ENCODE measurements at regions not wholly inside any gene's neighbourhood (a gene's known extent, or its start where the extent isn't known, plus 50 kb on each side); places are given as distances from the start of the nearest gene placed in this dataset.
"Not testable (repeated sequence)": the region's sequence is repeated elsewhere in the genome, so short reads cannot be mapped to it uniquely, and the experiment has no call there.

- Mint-ChIP-seq H3K9me3 (ENCODE audit: insufficient read depth) (no peaks in the 10 kb centered on the region), H3K4me3 (no peak overlapping the region), H3K4me1 (ENCODE audit: low read depth) (no peaks in the 10 kb centered on the region), H3K27ac (no peak overlapping the region), H3K36me3 (ENCODE audit: low read depth) (no peaks in the 10 kb centered on the region), H3K27me3 (ENCODE audit: low read depth) (no peaks in the 10 kb centered on the region)
- ChIA-PET CTCF (no interaction called here), POLR2A (no interaction called here)
- ATAC-seq: no peak
- no peak for DNase-seq
Measured at GRCh38 chr7:93736668-93737369, 153.7 kb downstream of the TFPI2 start.

GRCh38 chr7:93728292-93728691 lies 153.8 kb upstream of the CALCR start:
- Mint-ChIP-seq H3K27ac (no peak overlapping the region), H3K36me3 (ENCODE audit: low read depth) (no peaks in the 10 kb centered on the region), H3K4me3 (no peak overlapping the region), H3K27me3 (ENCODE audit: low read depth) (no peaks in the 10 kb centered on the region), H3K9me3 (ENCODE audit: insufficient read depth) (no peaks in the 10 kb centered on the region), H3K4me1 (ENCODE audit: low read depth) (no peaks in the 10 kb centered on the region)
- ChIA-PET CTCF (no interaction called here), POLR2A (no interaction called here)
- ATAC-seq (no peak), DNase-seq (no peak)

- Mint-ChIP-seq H3K4me1 (ENCODE audit: low read depth) (no peaks in the 10 kb centered on the region), H3K27me3 (ENCODE audit: low read depth) (no peaks in the 10 kb centered on the region)
- no peak for DNase-seq
Measured at GRCh38 chr7:93725954-93726353, 151.4 kb upstream of the CALCR start.

GRCh38 chr7:93723424-93724124 lies 149.1 kb upstream of the CALCR start:
- H3K4me1 Mint-ChIP-seq (ENCODE audit: low read depth): peaks cover 7% of the 10 kb centered on the region
- DNase-seq (no peak), ATAC-seq (no peak)
- H3K27ac Mint-ChIP-seq: no peak overlapping the region
- H3K4me3 Mint-ChIP-seq: no peak overlapping the region
- H3K27me3 Mint-ChIP-seq (ENCODE audit: low read depth): no peaks in the 10 kb centered on the region
- no peaks in the 10 kb centered on the region for H3K9me3 Mint-ChIP-seq (ENCODE audit: insufficient read depth)
- CTCF ChIA-PET: no interaction called here
- POLR2A ChIA-PET: no interaction called here
- H3K36me3 Mint-ChIP-seq (ENCODE audit: low read depth): no peaks in the 10 kb centered on the region

More at GRCh38 chr7:93725954-93726353, 151.4 kb upstream of the CALCR start:
- POLR2A ChIA-PET: no interaction called here
- Mint-ChIP-seq H3K36me3 (ENCODE audit: low read depth) (no peaks in the 10 kb centered on the region), H3K9me3 (ENCODE audit: insufficient read depth) (no peaks in the 10 kb centered on the region), H3K27ac (no peak overlapping the region), H3K4me3 (no peak overlapping the region)
- CTCF ChIA-PET: no interaction called here
- no peak for ATAC-seq

- ChIA-PET CTCF (no interaction called here), POLR2A (no interaction called here)
- DNase-seq (no peak), ATAC-seq (no peak)
- Mint-ChIP-seq H3K4me3 (no peak overlapping the region), H3K27me3 (ENCODE audit: low read depth) (no peaks in the 10 kb centered on the region), H3K9me3 (ENCODE audit: insufficient read depth) (no peaks in the 10 kb centered on the region), H3K4me1 (ENCODE audit: low read depth) (peaks cover 7% of the 10 kb centered on the region), H3K27ac (no peak overlapping the region), H3K36me3 (ENCODE audit: low read depth) (no peaks in the 10 kb centered on the region)
Measured at GRCh38 chr7:93720106-93720505, 145.6 kb upstream of the CALCR start.

- no peak for ATAC-seq
- no peak for DNase-seq
- Mint-ChIP-seq H3K27ac (no peak overlapping the region), H3K4me3 (no peak overlapping the region), H3K27me3 (ENCODE audit: low read depth) (no peaks in the 10 kb centered on the region), H3K9me3 (ENCODE audit: insufficient read depth) (no peaks in the 10 kb centered on the region), H3K36me3 (ENCODE audit: low read depth) (no peaks in the 10 kb centered on the region), H3K4me1 (ENCODE audit: low read depth) (peaks cover 7% of the 10 kb centered on the region)
- POLR2A ChIA-PET: no interaction called here
- CTCF ChIA-PET: no interaction called here
Measured at GRCh38 chr7:93719546-93719945, 145.0 kb upstream of the CALCR start.

- DNase-seq (no peak), ATAC-seq (no peak)
- CTCF ChIA-PET: no interaction called here
- Mint-ChIP-seq H3K4me1 (ENCODE audit: low read depth) (peaks cover 7% of the 10 kb centered on the region), H3K9me3 (ENCODE audit: insufficient read depth) (no peaks in the 10 kb centered on the region), H3K27me3 (ENCODE audit: low read depth) (no peaks in the 10 kb centered on the region), H3K36me3 (ENCODE audit: low read depth) (no peaks in the 10 kb centered on the region), H3K27ac (no peak overlapping the region), H3K4me3 (no peak overlapping the region)
- POLR2A ChIA-PET: no interaction called here
Measured at GRCh38 chr7:93717217-93717900, 142.8 kb upstream of the CALCR start.

- Mint-ChIP-seq H3K27me3 (ENCODE audit: low read depth) (no peaks in the 10 kb centered on the region), H3K27ac (no peak overlapping the region), H3K36me3 (ENCODE audit: low read depth) (no peaks in the 10 kb centered on the region), H3K9me3 (ENCODE audit: insufficient read depth) (no peaks in the 10 kb centered on the region), H3K4me1 (ENCODE audit: low read depth) (peaks cover 7% of the 10 kb centered on the region), H3K4me3 (no peak overlapping the region)
- no peak for ATAC-seq
- CTCF ChIA-PET: interaction anchor here (0.7 to 1.1 kb wide), 2 partner anchors 258 to 372 kb away, joined by 3 read pairs; no protein-coding TSS in a partner anchor
- POLR2A ChIA-PET: no interaction called here
- peak; percentile 26 for DNase-seq
Measured at GRCh38 chr7:93715234-93715633, 140.7 kb upstream of the CALCR start.

GRCh38 chr7:93711926-93712325 lies 137.4 kb upstream of the CALCR start:
- CTCF ChIA-PET: no interaction called here
- Mint-ChIP-seq H3K9me3 (ENCODE audit: insufficient read depth) (no peaks in the 10 kb centered on the region), H3K4me3 (no peak overlapping the region), H3K27me3 (ENCODE audit: low read depth) (no peaks in the 10 kb centered on the region), H3K4me1 (ENCODE audit: low read depth) (no peaks in the 10 kb centered on the region), H3K36me3 (ENCODE audit: low read depth) (no peaks in the 10 kb centered on the region), H3K27ac (no peak overlapping the region)
- POLR2A ChIA-PET: no interaction called here
- ATAC-seq (no peak), DNase-seq (no peak)

GRCh38 chr7:93708255-93708654 lies 133.7 kb upstream of the CALCR start:
- CTCF ChIA-PET; H3K9me3 Mint-ChIP-seq (ENCODE audit: insufficient read depth); ATAC-seq; H3K4me1 Mint-ChIP-seq (ENCODE audit: low read depth); DNase-seq; H3K27ac Mint-ChIP-seq; H3K4me3 Mint-ChIP-seq; H3K36me3 Mint-ChIP-seq (ENCODE audit: low read depth); POLR2A ChIA-PET; H3K27me3 Mint-ChIP-seq (ENCODE audit: low read depth): not testable (repeated sequence)

GRCh38 chr7:93707249-93707648 lies 132.7 kb upstream of the CALCR start:
- Mint-ChIP-seq H3K27me3 (ENCODE audit: low read depth) (no peaks in the 10 kb centered on the region), H3K9me3 (ENCODE audit: insufficient read depth) (no peaks in the 10 kb centered on the region), H3K27ac (no peak overlapping the region), H3K4me3 (no peak overlapping the region), H3K36me3 (ENCODE audit: low read depth) (no peaks in the 10 kb centered on the region), H3K4me1 (ENCODE audit: low read depth) (no peaks in the 10 kb centered on the region)
- CTCF ChIA-PET: no interaction called here
- ATAC-seq (no peak), DNase-seq (no peak)
- POLR2A ChIA-PET: no interaction called here

- ATAC-seq; CTCF ChIA-PET; H3K4me3 Mint-ChIP-seq; POLR2A ChIA-PET; H3K36me3 Mint-ChIP-seq (ENCODE audit: low read depth); H3K4me1 Mint-ChIP-seq (ENCODE audit: low read depth); H3K9me3 Mint-ChIP-seq (ENCODE audit: insufficient read depth); H3K27ac Mint-ChIP-seq; H3K27me3 Mint-ChIP-seq (ENCODE audit: low read depth); DNase-seq: not testable (repeated sequence)
Measured at GRCh38 chr7:93706162-93706561, 131.6 kb upstream of the CALCR start.
